SK-N-SH (cell line): ENCODE measurements at regions not wholly inside any gene's neighbourhood (a gene's known extent, or its start where the extent isn't known, plus 50 kb on each side); places are given as distances from the start of the nearest gene placed in this dataset.

Experiments used
- CTCF ChIA-PET: fragments of 300-600, 350-600 bp; formaldehyde crosslinking; extraction: SDS; loops from one replicate; lab custom pipeline; 2021; lab: Yijun Ruan, JAX
- POLR2A ChIA-PET: fragments of 350-600 bp; sonication (Branson Sonifier 250); formaldehyde crosslinking; extraction: SDS; loops from one replicate; lab custom pipeline; 2020; ENCODE audit warnings: antibody characterized with exemption, inconsistent platforms; lab: Yijun Ruan, JAX
- DNase-seq: peaks from one replicate; pipeline ENCODE4 v3.0.0; 2012
- H2AFZ ChIP-seq: fragments of 200-600 bp; sonication (generic); 2 replicates; pipeline ENCODE4 v1.8.1; 2016; ENCODE audit warnings: antibody characterized with exemption, mild to moderate bottlenecking, low read depth
- H3F3A ChIP-seq: fragments of 200-600 bp; sonication (generic); replicated peaks from 2 replicates; pipeline ENCODE3; 2016; ENCODE audit warnings: antibody characterized with exemption, mild to moderate bottlenecking; ENCODE audit not compliant: insufficient read depth
- H3K27ac ChIP-seq, 2 experiments: fragments of 200-500 bp in 1 of 2; fragments of 200-600 bp in 1 of 2; sonication (Bioruptor generic) in 1 of 2; sonication (generic), shearing (Covaris generic) in 1 of 2; 2 replicates each; pipeline versions ENCODE4 v1.5.1 to v1.6.1; 2014 to 2016; ENCODE audit warnings: low read depth in 2 of 2, inconsistent platforms in 1 of 2, low read length in 1 of 2, mild to moderate bottlenecking in 1 of 2, mixed read lengths in 1 of 2
- H3K27me3 ChIP-seq: fragments of 200-600 bp; sonication (generic), shearing (Covaris generic); 2 replicates; pipeline ENCODE4 v1.6.1; 2016; ENCODE audit warnings: mixed run types; ENCODE audit not compliant: insufficient read depth
- H3K36me3 ChIP-seq, 2 experiments: fragments of 200-500 bp in 1 of 2; fragments of 200-600 bp in 1 of 2; sonication (Bioruptor generic) in 1 of 2; sonication (generic) in 1 of 2; replicated peaks in 1 of 2; 2 replicates each; pipeline versions ENCODE3 to v1.5.1; 2014 to 2016; ENCODE audit warnings: low read length in 1 of 2, mild to moderate bottlenecking in 1 of 2; ENCODE audit not compliant: insufficient read depth in 2 of 2, control insufficient read depth in 1 of 2
- H3K4me1 ChIP-seq, 2 experiments: fragments of 200-500 bp in 1 of 2; fragments of 200-600 bp in 1 of 2; sonication (Bioruptor generic) in 1 of 2; sonication (generic), shearing (Covaris generic) in 1 of 2; 2 replicates each; pipeline versions ENCODE4 v1.5.1 to v1.6.1; 2014 to 2016; ENCODE audit warnings: low read depth in 1 of 2, low read length in 1 of 2, mixed run types in 1 of 2; ENCODE audit not compliant: insufficient read depth in 2 of 2, control insufficient read depth in 1 of 2
- H3K4me2 ChIP-seq: fragments of 200-600 bp; sonication (generic), shearing (Covaris generic); 2 replicates; pipeline ENCODE4 v1.6.1; 2017; ENCODE audit warnings: mixed run types
- H3K4me3 ChIP-seq, 2 experiments: fragments of 200-500 bp in 1 of 2; fragments of 200-600 bp in 1 of 2; sonication (Bioruptor generic) in 1 of 2; sonication (generic), shearing (Covaris generic) in 1 of 2; 2 replicates each; pipeline versions ENCODE4 v1.5.1 to v1.8.1; 2014 to 2016; ENCODE audit warnings: low read depth in 2 of 2, inconsistent platforms in 1 of 2, low read length in 1 of 2, mild to moderate bottlenecking in 1 of 2, mixed read lengths in 1 of 2, moderate library complexity in 1 of 2
- H3K79me2 ChIP-seq: fragments of 200-600 bp; sonication (generic); 2 replicates; pipeline ENCODE4 v1.8.1; 2017; ENCODE audit warnings: mild to moderate bottlenecking; ENCODE audit not compliant: insufficient read depth
- H3K9ac ChIP-seq: fragments of 200-600 bp; sonication (generic); 2 replicates; pipeline ENCODE4 v1.6.1; 2017; ENCODE audit warnings: mixed run types
- H3K9me2 ChIP-seq: fragments of 200-600 bp; sonication (generic); 2 replicates; pipeline ENCODE4 v1.6.1; 2017; ENCODE audit warnings: mixed run types
- H3K9me3 ChIP-seq: fragments of 200-600 bp; sonication (generic); 2 replicates; pipeline ENCODE4 v1.6.1; 2017; ENCODE audit warnings: mixed run types, mild to moderate bottlenecking, moderate library complexity
- H4K20me1 ChIP-seq: fragments of 200-600 bp; sonication (generic); 2 replicates; pipeline ENCODE4 v1.6.1; 2017; ENCODE audit warnings: mild to moderate bottlenecking, mixed run types; ENCODE audit not compliant: insufficient read depth
- CHD2 ChIP-seq: fragments of 150-350 bp; IDR thresholded peaks from 2 replicates; pipeline ENCODE4 v1.6.1; 2018; ENCODE audit warnings: low read length; ENCODE audit not compliant: partially characterized antibody
- ELF1 ChIP-seq: IDR thresholded peaks from 2 replicates; pipeline ENCODE4 v1.4.0; 2012
- EP300 ChIP-seq, 2 experiments: IDR thresholded peaks; 2 replicates each; pipeline versions ENCODE4 v1.4.0 to v1.6.1; 2012; ENCODE audit warnings: borderline replicate concordance in 1 of 2, low read depth in 1 of 2, low read length in 1 of 2
- FOSL2 ChIP-seq: IDR thresholded peaks from 2 replicates; pipeline ENCODE4 v1.4.0; 2012; ENCODE audit warnings: low read depth, mild to moderate bottlenecking, moderate library complexity, borderline replicate concordance
- FOXM1 ChIP-seq: IDR thresholded peaks from 2 replicates; pipeline ENCODE4 v1.4.0; 2012; ENCODE audit warnings: low read depth, mild to moderate bottlenecking
- GATA2 ChIP-seq: sonication (generic); formaldehyde crosslinking; IDR thresholded peaks from 2 replicates; pipeline ENCODE4 v1.5.0; 2020; ENCODE audit warnings: mild to moderate bottlenecking, missing genetic modification reagents
- MAX ChIP-seq: IDR thresholded peaks from 2 replicates; pipeline ENCODE4 v1.4.0; 2012; ENCODE audit warnings: low read depth
- MEF2A ChIP-seq: IDR thresholded peaks from 2 replicates; pipeline ENCODE4 v1.4.0; 2012; ENCODE audit warnings: low read depth, borderline replicate concordance
- MXI1 ChIP-seq: IDR thresholded peaks from 2 replicates; pipeline ENCODE4 v1.6.1; 2012; ENCODE audit warnings: mild to moderate bottlenecking, low read depth, low read length, improper control_type of control experiment
- NFIC ChIP-seq: IDR thresholded peaks from 2 replicates; pipeline ENCODE4 v1.4.0; 2012; ENCODE audit warnings: borderline replicate concordance
- NRF1 ChIP-seq: IDR thresholded peaks from 2 replicates; pipeline ENCODE4 v1.6.1; 2012; ENCODE audit warnings: low read depth, mild to moderate bottlenecking, low read length
- PBX3 ChIP-seq: IDR thresholded peaks from 2 replicates; pipeline ENCODE4; 2012
- POLR2AphosphoS5 ChIP-seq: IDR thresholded peaks from 2 replicates; pipeline ENCODE4 v1.6.1; 2012; ENCODE audit warnings: low read depth, low read length
- RCOR1 ChIP-seq: fragments of 150-350 bp; IDR thresholded peaks from 2 replicates; pipeline ENCODE4 v1.6.1; 2017; ENCODE audit warnings: antibody characterized with exemption, low read length
- RFX5 ChIP-seq: IDR thresholded peaks from 2 replicates; pipeline ENCODE4 v1.6.1; 2012; ENCODE audit warnings: mild to moderate bottlenecking, improper control_type of control experiment, low read length
- SIN3A ChIP-seq: IDR thresholded peaks from 2 replicates; pipeline ENCODE4 v1.6.1; 2012; ENCODE audit warnings: low read depth, mild to moderate bottlenecking, low read length, moderate library complexity, borderline replicate concordance
- SMC3 ChIP-seq: IDR thresholded peaks from 2 replicates; pipeline ENCODE4 v1.6.1; 2012; ENCODE audit warnings: low read depth, low read length, improper control_type of control experiment
- TEAD4 ChIP-seq: IDR thresholded peaks from 2 replicates; pipeline ENCODE4 v1.4.0; 2012; ENCODE audit warnings: mild to moderate bottlenecking, borderline replicate concordance; ENCODE audit not compliant: insufficient read depth
- USF1 ChIP-seq: IDR thresholded peaks from 2 replicates; pipeline ENCODE4 v1.4.0; 2012; ENCODE audit warnings: low read depth, borderline replicate concordance
- YY1 ChIP-seq: IDR thresholded peaks from 2 replicates; pipeline ENCODE4 v1.4.0; 2012; ENCODE audit warnings: low read depth, mild to moderate bottlenecking
- WGBS: methylation state at CpG from one replicate; pipeline ENCODE4 v1.1.6; 2017; ENCODE audit warnings: low lambda C conversion rate; 5-methylcytosine and 5-hydroxymethylcytosine counted together
- TF ChIP-seq, protein P1 (sequence below): fragments of 150-350 bp; IDR thresholded peaks from 2 replicates; pipeline ENCODE4 v1.6.1; 2016; ENCODE audit warnings: mild to moderate bottlenecking, low read depth, low read length
- TF ChIP-seq, protein P2 (sequence below): fragments of 150-350 bp; IDR thresholded peaks from 2 replicates; pipeline ENCODE4 v1.6.1; 2017; ENCODE audit warnings: antibody characterized with exemption, low read length, low read depth, borderline replicate concordance
- TF ChIP-seq, protein P3 (sequence below): fragments of 200-600 bp; sonication (generic); IDR thresholded peaks from 2 replicates; pipeline ENCODE4 v1.6.1; 2017; ENCODE audit warnings: antibody characterized with exemption, mild to moderate bottlenecking, moderate library complexity

DNA sequence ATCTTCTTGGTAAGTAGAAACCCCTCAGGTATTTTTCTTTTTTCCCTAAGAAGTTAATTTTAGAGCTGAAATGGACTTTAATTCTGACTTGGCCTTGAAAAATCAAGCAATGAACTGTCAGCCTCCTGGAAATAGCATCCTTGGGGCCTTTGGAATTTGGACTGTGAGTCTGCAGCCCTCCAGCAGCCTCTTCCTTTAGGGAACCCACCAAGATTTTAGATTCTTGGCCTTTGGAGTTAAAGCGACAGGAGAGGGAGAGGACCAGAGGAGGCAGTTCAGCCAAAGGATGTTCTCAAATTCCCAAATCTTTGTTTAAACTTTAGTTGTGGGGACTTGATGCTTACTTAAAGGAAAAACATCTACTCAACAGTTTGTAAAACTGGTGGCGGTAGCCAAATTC lies 288.6 kb downstream of the AACS start:
- H3K36me3 ChIP-seq = no peaks in the 10 kb centered on the region
- no peak overlapping the region for H2AFZ ChIP-seq
- 66% methylated on average over 2 of the region's 2 CpGs for WGBS
- H3K4me1 ChIP-seq = no peaks in the 10 kb centered on the region
- H3K9ac ChIP-seq = no peak overlapping the region
- H3K9me3 ChIP-seq = no peaks in the 10 kb centered on the region
- H3K9me2 ChIP-seq = no peaks in the 10 kb centered on the region
- CTCF ChIA-PET = no interaction called here
- H3K27ac ChIP-seq = no peak overlapping the region
- no peaks in the 10 kb centered on the region for H3K27me3 ChIP-seq
- TF ChIP-seq TEAD4 (no peak), CHD2 (no peak), GATA2 (CRISPR knock-in tag) (no peak), EP300 (IDR thresholded peaks at IDR 0.05; ENCODE audit: borderline replicate concordance in 1 of 2, low read depth in 1 of 2, low read length in 1 of 2) (no peak), MAX (no peak), YY1 (no peak), MEF2A (no peak)
- TF ChIP-seq, protein P1, sequence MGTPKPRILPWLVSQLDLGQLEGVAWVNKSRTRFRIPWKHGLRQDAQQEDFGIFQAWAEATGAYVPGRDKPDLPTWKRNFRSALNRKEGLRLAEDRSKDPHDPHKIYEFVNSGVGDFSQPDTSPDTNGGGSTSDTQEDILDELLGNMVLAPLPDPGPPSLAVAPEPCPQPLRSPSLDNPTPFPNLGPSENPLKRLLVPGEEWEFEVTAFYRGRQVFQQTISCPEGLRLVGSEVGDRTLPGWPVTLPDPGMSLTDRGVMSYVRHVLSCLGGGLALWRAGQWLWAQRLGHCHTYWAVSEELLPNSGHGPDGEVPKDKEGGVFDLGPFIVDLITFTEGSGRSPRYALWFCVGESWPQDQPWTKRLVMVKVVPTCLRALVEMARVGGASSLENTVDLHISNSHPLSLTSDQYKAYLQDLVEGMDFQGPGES = no peak
- H3K4me3 ChIP-seq = no peak overlapping the region
- DNase-seq = no peak
- H4K20me1 ChIP-seq = no peaks in the 10 kb centered on the region
- no peaks in the 10 kb centered on the region for H3F3A ChIP-seq
- H3K79me2 ChIP-seq = no peaks in the 10 kb centered on the region
- POLR2A ChIA-PET = no interaction called here
- no peak overlapping the region for H3K4me2 ChIP-seq

GRCh38 chr12:125355614-125356013 lies 290.4 kb downstream of the AACS start:
- no peaks in the 10 kb centered on the region for H3K9me3 ChIP-seq
- DNase-seq = no peak

More at GRCh38 chr12:125355614-125356013, 290.4 kb downstream of the AACS start:
- Histone ChIP-seq H3K27ac (no peak overlapping the region), H3K4me1 (no peaks in the 10 kb centered on the region), H3K9me2 (no peaks in the 10 kb centered on the region), H2AFZ (no peak overlapping the region), H3K79me2 (no peaks in the 10 kb centered on the region), H3K4me2 (no peak overlapping the region), H3K36me3 (no peaks in the 10 kb centered on the region), H3K27me3 (no peaks in the 10 kb centered on the region), H3F3A (no peaks in the 10 kb centered on the region), H3K9ac (no peak overlapping the region), H3K4me3 (no peak overlapping the region), H4K20me1 (no peaks in the 10 kb centered on the region)
- CTCF ChIA-PET = interaction anchor here (1.4 kb wide), 1 partner anchor 24 kb away, joined by 5 read pairs; no protein-coding TSS in a partner anchor
- 1% methylated on average over 7 of the region's 7 CpGs for WGBS
- TF ChIP-seq ELF1 (no peak), RCOR1 (no peak), FOSL2 (no peak), MXI1 (no peak), SMC3 (no peak), FOXM1 (no peak), POLR2AphosphoS5 (no peak), USF1 (no peak), NFIC (no peak), PBX3 (no peak), NRF1 (no peak), EP300 (IDR thresholded peaks at IDR 0.05; ENCODE audit: borderline replicate concordance in 1 of 2, low read depth in 1 of 2, low read length in 1 of 2) (no peak), RFX5 (no peak), MEF2A (no peak), SIN3A (no peak)
- TF ChIP-seq, protein P2, sequence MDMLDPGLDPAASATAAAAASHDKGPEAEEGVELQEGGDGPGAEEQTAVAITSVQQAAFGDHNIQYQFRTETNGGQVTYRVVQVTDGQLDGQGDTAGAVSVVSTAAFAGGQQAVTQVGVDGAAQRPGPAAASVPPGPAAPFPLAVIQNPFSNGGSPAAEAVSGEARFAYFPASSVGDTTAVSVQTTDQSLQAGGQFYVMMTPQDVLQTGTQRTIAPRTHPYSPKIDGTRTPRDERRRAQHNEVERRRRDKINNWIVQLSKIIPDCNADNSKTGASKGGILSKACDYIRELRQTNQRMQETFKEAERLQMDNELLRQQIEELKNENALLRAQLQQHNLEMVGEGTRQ = no peak
- TF ChIP-seq, protein P1 = no peak
- TF ChIP-seq, protein P3, sequence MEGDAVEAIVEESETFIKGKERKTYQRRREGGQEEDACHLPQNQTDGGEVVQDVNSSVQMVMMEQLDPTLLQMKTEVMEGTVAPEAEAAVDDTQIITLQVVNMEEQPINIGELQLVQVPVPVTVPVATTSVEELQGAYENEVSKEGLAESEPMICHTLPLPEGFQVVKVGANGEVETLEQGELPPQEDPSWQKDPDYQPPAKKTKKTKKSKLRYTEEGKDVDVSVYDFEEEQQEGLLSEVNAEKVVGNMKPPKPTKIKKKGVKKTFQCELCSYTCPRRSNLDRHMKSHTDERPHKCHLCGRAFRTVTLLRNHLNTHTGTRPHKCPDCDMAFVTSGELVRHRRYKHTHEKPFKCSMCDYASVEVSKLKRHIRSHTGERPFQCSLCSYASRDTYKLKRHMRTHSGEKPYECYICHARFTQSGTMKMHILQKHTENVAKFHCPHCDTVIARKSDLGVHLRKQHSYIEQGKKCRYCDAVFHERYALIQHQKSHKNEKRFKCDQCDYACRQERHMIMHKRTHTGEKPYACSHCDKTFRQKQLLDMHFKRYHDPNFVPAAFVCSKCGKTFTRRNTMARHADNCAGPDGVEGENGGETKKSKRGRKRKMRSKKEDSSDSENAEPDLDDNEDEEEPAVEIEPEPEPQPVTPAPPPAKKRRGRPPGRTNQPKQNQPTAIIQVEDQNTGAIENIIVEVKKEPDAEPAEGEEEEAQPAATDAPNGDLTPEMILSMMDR = no peak
- POLR2A ChIA-PET = no interaction called here
